MCF 10A (cell line): ENCODE measurements at regions not wholly inside any gene's neighbourhood (a gene's known extent, or its start where the extent isn't known, plus 50 kb on each side); places are given as distances from the start of the nearest gene placed in this dataset.
A peak's percentile ranks its signal among the peaks of the same experiment; 100 is the strongest.

Experiments
- BruUV-seq: library from RNA; stranded (reverse); fragments of 400-500 nt; replicated peaks from 2 replicates; lab custom pipeline; 2021; lab: Mats Ljungman, UMichigan
- CTCF ChIA-PET: fragments of 300-600 bp; sonication (Branson Sonifier 250); formaldehyde crosslinking; extraction: SDS; loops from one replicate; lab custom pipeline; 2021; ENCODE audit warnings: antibody characterized with exemption, inconsistent platforms; lab: Yijun Ruan, JAX
- POLR2A ChIA-PET: fragments of 300-600, 350-650 bp; sonication (Branson Sonifier 250); formaldehyde crosslinking; extraction: SDS; loops from one replicate; lab custom pipeline; 2020; ENCODE audit warnings: antibody characterized with exemption, inconsistent platforms; lab: Yijun Ruan, JAX
- DNase-seq: peaks from one replicate; pipeline ENCODE4 v3.0.0-alpha.2; 2018; ENCODE audit not compliant: unreplicated experiment
- H3K27ac Mint-ChIP-seq: one replicate; pipeline ENCODE4 v1.8.0; 2022; ENCODE audit warnings: mild to moderate bottlenecking, low read depth, mixed read lengths; ENCODE audit not compliant: unreplicated experiment
- H3K27me3 Mint-ChIP-seq: one replicate; pipeline ENCODE4 v1.8.0; 2022; ENCODE audit warnings: mixed read lengths; ENCODE audit not compliant: insufficient read depth, unreplicated experiment
- H3K36me3 Mint-ChIP-seq: one replicate; pipeline ENCODE4 v1.8.0; 2022; ENCODE audit warnings: mild to moderate bottlenecking, moderate library complexity, mixed read lengths; ENCODE audit not compliant: insufficient read depth, unreplicated experiment
- H3K4me1 Mint-ChIP-seq: one replicate; pipeline ENCODE4 v1.8.0; 2022; ENCODE audit warnings: mixed read lengths; ENCODE audit not compliant: insufficient read depth, unreplicated experiment
- H3K4me3 Mint-ChIP-seq: one replicate; pipeline ENCODE4 v1.8.0; 2022; ENCODE audit warnings: mild to moderate bottlenecking, moderate library complexity, mixed read lengths; ENCODE audit not compliant: unreplicated experiment
- H3K9me3 Mint-ChIP-seq: one replicate; pipeline ENCODE4 v1.8.0; 2022; ENCODE audit warnings: mixed read lengths; ENCODE audit not compliant: unreplicated experiment
- intact Hi-C: fragments of 100-400 bp; cut with micrococcal nuclease; formaldehyde crosslinking; loops from 2 replicates; pipeline ENCODE4 v1.14.1; 2022
- TF ChIP-seq, protein P1 (sequence below): fragments of 200-600 bp; IDR thresholded peaks from one replicate; pipeline ENCODE4 v1.8.0; 2022; ENCODE audit warnings: antibody characterized with exemption, mild to moderate bottlenecking; ENCODE audit not compliant: unreplicated experiment

DNA sequence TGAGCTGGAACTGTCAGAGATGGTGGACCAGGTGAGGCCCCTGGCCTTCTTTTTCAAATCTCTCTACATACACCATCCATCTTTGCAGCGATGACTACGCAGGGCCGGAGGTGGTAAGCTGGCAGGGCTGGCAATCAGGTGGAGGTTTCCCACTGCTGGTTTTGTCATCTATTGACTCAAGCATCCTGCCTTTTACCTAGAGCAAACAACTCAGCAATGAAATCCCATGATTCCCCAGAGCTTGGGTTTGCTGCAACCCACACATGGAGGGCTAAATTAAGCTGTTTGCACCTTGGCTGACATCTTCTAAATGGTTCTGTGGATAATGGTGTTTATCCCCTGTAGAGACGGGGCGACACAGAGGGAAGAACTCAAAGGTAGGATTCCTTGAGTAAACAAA lies 170.2 kb downstream of the SCP2D1 start:
- intact Hi-C loops: no loop called here
- DNase-seq: no peak
- H3K4me3 Mint-ChIP-seq: no peak overlapping the region
- no peaks in the 10 kb centered on the region for H3K27me3 Mint-ChIP-seq
- no TSS peak for BruUV-seq
- no peaks in the 10 kb centered on the region for H3K36me3 Mint-ChIP-seq
- H3K27ac Mint-ChIP-seq: no peak overlapping the region
- CTCF ChIA-PET: interaction anchor here (0.5 kb wide), 1 partner anchor 123 kb away, joined by 3 read pairs; no protein-coding TSS in a partner anchor
- peaks cover 21% of the 10 kb centered on the region for H3K9me3 Mint-ChIP-seq
- TF ChIP-seq, protein P1, sequence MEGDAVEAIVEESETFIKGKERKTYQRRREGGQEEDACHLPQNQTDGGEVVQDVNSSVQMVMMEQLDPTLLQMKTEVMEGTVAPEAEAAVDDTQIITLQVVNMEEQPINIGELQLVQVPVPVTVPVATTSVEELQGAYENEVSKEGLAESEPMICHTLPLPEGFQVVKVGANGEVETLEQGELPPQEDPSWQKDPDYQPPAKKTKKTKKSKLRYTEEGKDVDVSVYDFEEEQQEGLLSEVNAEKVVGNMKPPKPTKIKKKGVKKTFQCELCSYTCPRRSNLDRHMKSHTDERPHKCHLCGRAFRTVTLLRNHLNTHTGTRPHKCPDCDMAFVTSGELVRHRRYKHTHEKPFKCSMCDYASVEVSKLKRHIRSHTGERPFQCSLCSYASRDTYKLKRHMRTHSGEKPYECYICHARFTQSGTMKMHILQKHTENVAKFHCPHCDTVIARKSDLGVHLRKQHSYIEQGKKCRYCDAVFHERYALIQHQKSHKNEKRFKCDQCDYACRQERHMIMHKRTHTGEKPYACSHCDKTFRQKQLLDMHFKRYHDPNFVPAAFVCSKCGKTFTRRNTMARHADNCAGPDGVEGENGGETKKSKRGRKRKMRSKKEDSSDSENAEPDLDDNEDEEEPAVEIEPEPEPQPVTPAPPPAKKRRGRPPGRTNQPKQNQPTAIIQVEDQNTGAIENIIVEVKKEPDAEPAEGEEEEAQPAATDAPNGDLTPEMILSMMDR: no peak
- POLR2A ChIA-PET: no interaction called here
- no peaks in the 10 kb centered on the region for H3K4me1 Mint-ChIP-seq

DNA sequence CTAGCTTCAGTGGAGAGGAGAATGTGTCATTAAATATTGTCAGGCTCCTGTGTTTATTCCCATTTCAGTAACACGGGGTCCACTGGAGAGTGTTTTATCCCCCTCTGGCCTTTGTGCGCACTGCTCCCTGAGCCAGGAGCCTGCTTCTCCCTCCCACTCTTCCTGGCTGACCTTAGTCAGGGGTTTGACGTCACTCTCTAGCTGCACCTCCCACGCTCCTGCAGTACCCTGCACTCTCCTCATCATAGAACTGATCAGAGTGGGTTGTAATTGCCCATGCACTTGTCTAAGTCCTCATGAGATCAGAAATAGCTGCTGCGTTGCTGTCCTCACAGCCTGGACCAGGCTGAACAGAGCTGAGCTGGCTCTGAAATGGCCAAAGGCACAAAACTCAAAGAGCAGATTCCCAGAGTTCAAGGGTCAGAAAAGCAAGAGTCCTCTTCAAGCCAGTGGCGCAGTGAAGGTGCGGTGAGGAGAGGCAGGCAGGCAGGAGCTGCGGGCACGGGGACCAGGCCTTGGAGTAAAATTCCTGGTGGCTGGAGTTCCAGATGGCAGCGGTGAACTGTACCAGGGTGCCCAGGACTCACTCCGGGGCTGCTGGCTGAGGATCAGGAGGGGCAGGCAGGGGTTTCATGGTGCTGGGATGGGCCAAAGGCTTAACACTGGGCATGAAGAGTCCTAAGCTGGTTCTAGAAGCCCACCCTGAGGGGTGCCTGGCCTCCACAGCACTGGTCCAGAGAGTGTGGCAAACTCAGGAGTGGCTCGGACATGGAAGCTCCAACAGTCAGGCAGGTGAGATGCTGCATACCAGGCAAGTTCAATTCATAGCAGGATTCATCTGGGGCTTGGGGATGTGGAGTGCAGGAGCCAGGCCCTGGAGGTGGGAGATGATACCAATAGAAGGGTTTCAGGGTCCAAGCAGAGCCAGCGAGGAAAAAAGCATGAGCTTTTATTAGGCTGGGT lies 170.9 kb downstream of the SCP2D1 start:
- DNase-seq: peak; percentile 35
- intact Hi-C loops: no loop called here
- H3K4me3 Mint-ChIP-seq: no peak overlapping the region
- no peaks in the 10 kb centered on the region for H3K4me1 Mint-ChIP-seq
- H3K9me3 Mint-ChIP-seq: peaks cover 21% of the 10 kb centered on the region
- no peaks in the 10 kb centered on the region for H3K36me3 Mint-ChIP-seq
- TF ChIP-seq, protein P1: no peak
- H3K27me3 Mint-ChIP-seq: no peaks in the 10 kb centered on the region
- ChIA-PET POLR2A (no interaction called here), CTCF (interaction anchor here (0.5 to 0.7 kb wide), 2 partner anchors 124 to 352 kb away, joined by 3 read pairs; no protein-coding TSS in a partner anchor)
- H3K27ac Mint-ChIP-seq: no peak overlapping the region
- no TSS peak for BruUV-seq

DNA sequence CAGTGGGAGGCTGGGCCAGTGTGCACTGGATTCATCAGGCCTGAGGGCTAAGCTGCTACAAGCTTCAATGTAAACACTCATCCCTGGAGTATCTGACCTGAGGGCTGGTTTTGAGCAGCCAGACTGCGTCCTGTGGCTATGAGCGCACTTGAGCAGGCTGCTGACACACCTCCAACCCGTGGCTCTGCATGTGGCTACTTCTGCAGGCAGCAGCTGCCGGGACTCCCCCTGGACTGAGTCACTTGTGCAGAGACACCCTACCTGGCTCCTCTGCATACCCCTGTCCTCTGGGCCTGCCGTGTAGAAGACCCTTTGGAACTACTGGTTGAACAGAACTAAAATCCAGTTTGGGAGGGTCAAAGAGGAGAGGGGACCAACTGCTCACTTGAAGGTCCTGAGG lies 172.0 kb downstream of the SCP2D1 start:
- Mint-ChIP-seq H3K27me3 (no peaks in the 10 kb centered on the region), H3K4me3 (no peak overlapping the region), H3K36me3 (no peaks in the 10 kb centered on the region), H3K9me3 (peaks cover 20% of the 10 kb centered on the region), H3K4me1 (no peaks in the 10 kb centered on the region), H3K27ac (no peak overlapping the region)
- ChIA-PET POLR2A (no interaction called here), CTCF (interaction anchor here (0.7 kb wide), 1 partner anchor 438 kb away, joined by 4 read pairs; no protein-coding TSS in a partner anchor)
- no TSS peak for BruUV-seq
- peak; percentile 32 for DNase-seq
- intact Hi-C loops: no loop called here
- TF ChIP-seq, protein P1: no peak

DNA sequence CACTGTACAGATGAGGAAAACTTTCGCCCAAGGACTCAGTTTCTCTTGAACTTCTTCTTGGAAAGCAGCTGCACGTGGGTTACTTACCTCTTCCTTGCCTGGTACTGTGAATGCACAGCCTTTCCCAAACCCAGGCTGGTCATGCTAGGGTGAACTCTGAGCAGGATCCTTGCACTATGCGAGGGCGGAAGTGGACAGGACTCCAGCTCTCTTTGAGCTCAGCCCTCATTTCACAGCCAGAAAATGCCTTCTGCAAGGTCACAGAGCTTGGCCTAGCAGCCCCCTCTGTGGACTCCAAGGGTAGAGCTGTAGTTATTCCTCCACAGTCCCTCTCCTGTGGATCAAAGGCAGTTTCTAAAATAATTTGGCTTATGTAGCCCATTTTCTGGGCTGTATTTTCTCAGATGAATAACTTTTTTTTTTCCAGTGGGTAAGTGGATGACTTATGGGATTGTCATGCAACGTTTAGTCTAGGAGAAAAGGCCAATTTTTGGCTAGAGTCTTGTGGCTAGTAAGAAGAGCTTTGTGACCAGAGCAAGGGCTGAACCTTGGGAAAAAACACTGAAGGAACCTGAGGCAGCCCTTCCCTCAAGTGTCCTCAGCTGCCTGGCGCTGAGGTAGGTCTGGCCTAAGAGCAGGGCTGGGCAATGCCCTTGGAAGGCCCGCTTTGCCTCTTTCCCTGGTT lies 172.7 kb downstream of the SCP2D1 start:
- POLR2A ChIA-PET: no interaction called here
- Mint-ChIP-seq H3K9me3 (peaks cover 18% of the 10 kb centered on the region), H3K36me3 (no peaks in the 10 kb centered on the region), H3K27me3 (no peaks in the 10 kb centered on the region), H3K4me1 (no peaks in the 10 kb centered on the region), H3K27ac (no peak overlapping the region), H3K4me3 (no peak overlapping the region)
- no TSS peak for BruUV-seq
- no peak for DNase-seq
- TF ChIP-seq, protein P1: no peak
- intact Hi-C loops: no loop called here
- CTCF ChIA-PET: interaction anchor here (0.7 kb wide), 1 partner anchor 439 kb away, joined by 4 read pairs; no protein-coding TSS in a partner anchor
